ENCODE measurements at regions not wholly inside any gene's neighbourhood (a gene's known extent, or its start where the extent isn't known, plus 50 kb on each side); places are given as distances from the start of the nearest gene placed in this dataset.

- DNase-seq (ENCODE audit: low spot score) = no peak
Measured at GRCh38 chr3:113138839-113139743, 72.3 kb upstream of the BOC start.

GRCh38 chr3:113140876-113141275 is 70.5 kb upstream of the BOC start:
- no peak for DNase-seq (ENCODE audit: low spot score)

GRCh38 chr3:113141543-113141942 is 69.8 kb upstream of the BOC start:
- no peak for DNase-seq (ENCODE audit: low spot score)

- no peak for DNase-seq (ENCODE audit: low spot score)
Measured at GRCh38 chr3:113142476-113142875, 68.9 kb upstream of the BOC start.

- DNase-seq (ENCODE audit: low spot score) = no peak
Measured at GRCh38 chr3:113143353-113143752, 68.0 kb upstream of the BOC start.

- no peak for DNase-seq (ENCODE audit: low spot score)
Measured at GRCh38 chr3:113147681-113148261, 63.6 kb upstream of the BOC start.

GRCh38 chr3:113148284-113148683 is 63.1 kb upstream of the BOC start:
- no peak for DNase-seq (ENCODE audit: low spot score)

GRCh38 chr3:113150250-113150649 is 61.1 kb upstream of the BOC start:
- no peak for DNase-seq (ENCODE audit: low spot score)

- no peak for DNase-seq (ENCODE audit: low spot score)
Measured at GRCh38 chr3:113151461-113152031, 59.8 kb upstream of the BOC start.

GRCh38 chr3:113152849-113153248 is 58.5 kb upstream of the BOC start:
- no peak for DNase-seq (ENCODE audit: low spot score)

- DNase-seq (ENCODE audit: low spot score) = no peak
Measured at GRCh38 chr3:113153499-113154107, 57.8 kb upstream of the BOC start.

- DNase-seq (ENCODE audit: low spot score) = no peak
Measured at GRCh38 chr3:113156816-113157333, 54.5 kb upstream of the BOC start.

GRCh38 chr3:113157408-113158030 is 53.8 kb upstream of the BOC start:
- DNase-seq (ENCODE audit: low spot score) = no peak

GRCh38 chr3:113158171-113158570 is 53.2 kb upstream of the BOC start:
- no peak for DNase-seq (ENCODE audit: low spot score)

All from CD4-positive, alpha-beta T cell treated with Interleukin-2 at 100 ng/mL for 4 hours (primary cell).